ENCODE measurements at regions not wholly inside any gene's neighbourhood (a gene's known extent, or its start where the extent isn't known, plus 50 kb on each side); places are given as distances from the start of the nearest gene placed in this dataset.

DNA sequence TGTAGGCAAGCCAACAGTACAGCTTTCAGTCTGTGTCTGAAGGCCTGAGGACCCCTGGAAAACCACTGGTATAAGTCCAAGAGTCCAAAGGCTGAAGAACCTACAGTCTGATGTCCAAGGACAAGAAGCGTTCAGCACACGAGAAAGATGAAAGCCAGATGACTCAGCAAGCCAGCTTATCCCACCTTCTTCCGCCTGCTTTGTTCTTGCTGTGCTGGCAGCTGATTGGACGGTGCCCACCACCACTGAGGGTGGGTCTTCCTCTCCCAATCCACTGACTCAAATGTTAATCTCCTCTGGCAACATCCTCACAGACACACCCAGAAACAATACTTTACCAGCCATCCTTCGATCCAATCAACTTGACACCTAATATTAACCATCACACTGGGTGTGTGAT, 59.0 kb upstream of the PDZRN3 start:
- H3K27me3 ChIP-seq (ENCODE audit: insufficient read depth, low read length): no peaks in the 10 kb centered on the region
- no peak overlapping the region for H3K4me2 ChIP-seq (ENCODE audit: insufficient read depth, low read length)
- no peaks in the 10 kb centered on the region for H3K36me3 ChIP-seq (ENCODE audit: insufficient read depth, low read length)
- H3K27ac ChIP-seq (ENCODE audit: low read depth, low read length): no peak overlapping the region
- no peak overlapping the region for H2AFZ ChIP-seq (ENCODE audit: low read length)
- no peaks in the 10 kb centered on the region for H3K9me3 ChIP-seq (ENCODE audit: low read depth, low read length)
- H3K4me3 ChIP-seq (ENCODE audit: insufficient read depth, low read length): no peak overlapping the region
- TF ChIP-seq, protein P1, sequence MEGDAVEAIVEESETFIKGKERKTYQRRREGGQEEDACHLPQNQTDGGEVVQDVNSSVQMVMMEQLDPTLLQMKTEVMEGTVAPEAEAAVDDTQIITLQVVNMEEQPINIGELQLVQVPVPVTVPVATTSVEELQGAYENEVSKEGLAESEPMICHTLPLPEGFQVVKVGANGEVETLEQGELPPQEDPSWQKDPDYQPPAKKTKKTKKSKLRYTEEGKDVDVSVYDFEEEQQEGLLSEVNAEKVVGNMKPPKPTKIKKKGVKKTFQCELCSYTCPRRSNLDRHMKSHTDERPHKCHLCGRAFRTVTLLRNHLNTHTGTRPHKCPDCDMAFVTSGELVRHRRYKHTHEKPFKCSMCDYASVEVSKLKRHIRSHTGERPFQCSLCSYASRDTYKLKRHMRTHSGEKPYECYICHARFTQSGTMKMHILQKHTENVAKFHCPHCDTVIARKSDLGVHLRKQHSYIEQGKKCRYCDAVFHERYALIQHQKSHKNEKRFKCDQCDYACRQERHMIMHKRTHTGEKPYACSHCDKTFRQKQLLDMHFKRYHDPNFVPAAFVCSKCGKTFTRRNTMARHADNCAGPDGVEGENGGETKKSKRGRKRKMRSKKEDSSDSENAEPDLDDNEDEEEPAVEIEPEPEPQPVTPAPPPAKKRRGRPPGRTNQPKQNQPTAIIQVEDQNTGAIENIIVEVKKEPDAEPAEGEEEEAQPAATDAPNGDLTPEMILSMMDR (IDR thresholded peaks at IDR 0.05; ENCODE audit: extremely low read depth, low read depth, low read length): no peak
- H3K4me1 ChIP-seq (ENCODE audit: insufficient read depth, low read length): peaks cover 11% of the 10 kb centered on the region
- DNase-seq (ENCODE audit: insufficient read length, low spot score, missing footprints): no peak
- H3K79me2 ChIP-seq (ENCODE audit: insufficient read depth, low read length): no peaks in the 10 kb centered on the region
- no peaks in the 10 kb centered on the region for H4K20me1 ChIP-seq (ENCODE audit: insufficient read depth, low read length)

DNA sequence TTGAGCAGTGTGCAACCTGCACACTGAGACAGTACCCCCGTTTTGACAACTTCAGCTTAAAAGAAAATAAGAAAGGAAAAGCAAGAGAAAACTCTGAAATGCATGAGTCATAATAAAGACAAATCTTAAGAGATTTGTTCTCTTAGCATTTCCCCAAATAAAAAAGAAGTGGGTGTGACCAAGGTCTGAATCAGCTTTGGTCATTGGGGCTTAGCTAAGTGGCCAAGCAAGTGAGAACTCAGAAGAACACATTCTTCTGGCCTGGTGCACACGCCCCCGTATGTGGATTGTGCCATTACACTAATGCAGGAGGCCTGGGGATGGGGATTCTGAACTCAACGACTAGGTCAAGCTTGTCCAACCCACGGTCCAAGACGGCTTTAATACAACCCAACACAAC, 56.9 kb upstream of the PDZRN3 start:
- Histone ChIP-seq H3K4me1 (ENCODE audit: insufficient read depth, low read length) (peaks cover 11% of the 10 kb centered on the region), H4K20me1 (ENCODE audit: insufficient read depth, low read length) (no peaks in the 10 kb centered on the region), H3K4me3 (ENCODE audit: insufficient read depth, low read length) (no peak overlapping the region), H2AFZ (ENCODE audit: low read length) (peak overlapping the region; percentile 63), H3K4me2 (ENCODE audit: insufficient read depth, low read length) (peak overlapping the region; percentile 64), H3K27me3 (ENCODE audit: insufficient read depth, low read length) (no peaks in the 10 kb centered on the region), H3K27ac (ENCODE audit: low read depth, low read length) (peak overlapping the region; percentile 33), H3K9me3 (ENCODE audit: low read depth, low read length) (no peaks in the 10 kb centered on the region), H3K79me2 (ENCODE audit: insufficient read depth, low read length) (no peaks in the 10 kb centered on the region), H3K36me3 (ENCODE audit: insufficient read depth, low read length) (no peaks in the 10 kb centered on the region)
- TF ChIP-seq, protein P1 (IDR thresholded peaks at IDR 0.05; ENCODE audit: extremely low read depth, low read depth, low read length): no peak
- peak; percentile 66 for DNase-seq (ENCODE audit: insufficient read length, low spot score, missing footprints)

DNA sequence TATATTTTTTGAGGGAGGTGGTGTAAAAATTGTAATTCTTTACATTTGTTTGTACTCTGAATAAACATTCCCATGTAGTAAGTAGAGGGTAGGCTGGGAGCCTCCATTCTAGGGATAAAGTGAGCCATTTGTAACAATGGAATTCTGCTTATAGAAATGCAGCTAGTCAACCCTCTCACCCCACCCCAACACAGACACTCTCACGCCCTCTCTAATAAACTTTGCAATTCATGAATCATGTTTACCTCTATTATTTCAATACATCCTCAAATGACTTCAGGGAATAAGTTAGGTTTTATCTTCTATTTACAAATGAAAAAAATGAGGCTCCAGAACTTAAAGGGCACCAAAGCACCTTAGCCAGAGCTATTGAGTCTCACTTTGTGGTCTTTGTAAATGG, 56.5 kb upstream of the PDZRN3 start:
- Histone ChIP-seq H3K4me3 (ENCODE audit: insufficient read depth, low read length) (no peak overlapping the region), H3K36me3 (ENCODE audit: insufficient read depth, low read length) (no peaks in the 10 kb centered on the region), H3K79me2 (ENCODE audit: insufficient read depth, low read length) (no peaks in the 10 kb centered on the region), H2AFZ (ENCODE audit: low read length) (peak overlapping the region; percentile 63), H3K4me1 (ENCODE audit: insufficient read depth, low read length) (peaks cover 11% of the 10 kb centered on the region), H3K4me2 (ENCODE audit: insufficient read depth, low read length) (peak overlapping the region; percentile 64), H3K27ac (ENCODE audit: low read depth, low read length) (peak overlapping the region; percentile 33), H3K27me3 (ENCODE audit: insufficient read depth, low read length) (no peaks in the 10 kb centered on the region), H3K9me3 (ENCODE audit: low read depth, low read length) (no peaks in the 10 kb centered on the region), H4K20me1 (ENCODE audit: insufficient read depth, low read length) (no peaks in the 10 kb centered on the region)
- TF ChIP-seq, protein P1 (IDR thresholded peaks at IDR 0.05; ENCODE audit: extremely low read depth, low read depth, low read length): no peak
- DNase-seq (ENCODE audit: insufficient read length, low spot score, missing footprints): no peak

DNA sequence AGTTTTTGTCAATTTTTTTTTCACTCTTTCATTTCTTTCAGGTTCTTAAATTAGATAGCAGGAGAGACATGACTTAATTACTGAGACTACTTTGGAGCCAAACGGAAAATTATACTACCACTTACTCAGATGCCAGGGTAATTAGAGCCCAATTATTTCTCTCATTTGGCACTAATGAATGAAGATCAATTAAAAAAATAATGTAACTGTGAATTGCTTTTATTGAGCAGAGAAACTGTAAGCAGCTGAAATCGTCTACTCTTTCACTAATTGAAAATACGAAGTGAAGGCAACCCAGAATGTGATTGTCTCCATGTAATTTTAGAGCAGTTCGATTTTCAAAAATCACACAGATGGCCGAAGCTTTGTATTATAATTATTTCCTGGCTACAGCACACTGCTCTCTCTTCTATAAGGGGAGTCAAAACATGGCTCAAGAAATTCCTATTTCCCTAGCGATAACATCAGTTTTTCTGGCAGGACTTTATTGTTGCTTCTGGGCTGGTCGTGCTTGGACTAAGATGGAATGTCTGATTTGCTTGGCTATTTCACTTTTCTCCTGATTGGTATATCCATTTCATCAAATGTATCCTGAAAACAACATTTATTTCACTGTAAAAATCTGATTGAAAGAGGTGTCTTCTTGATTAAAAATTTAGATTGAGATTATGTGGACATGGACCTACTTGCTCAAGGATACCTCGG, 55.8 kb upstream of the PDZRN3 start:
- H3K27ac ChIP-seq (ENCODE audit: low read depth, low read length): no peak overlapping the region
- TF ChIP-seq, protein P1 (IDR thresholded peaks at IDR 0.05; ENCODE audit: extremely low read depth, low read depth, low read length): no peak
- no peaks in the 10 kb centered on the region for H3K36me3 ChIP-seq (ENCODE audit: insufficient read depth, low read length)
- no peak overlapping the region for H2AFZ ChIP-seq (ENCODE audit: low read length)
- no peaks in the 10 kb centered on the region for H3K79me2 ChIP-seq (ENCODE audit: insufficient read depth, low read length)
- H3K4me1 ChIP-seq (ENCODE audit: insufficient read depth, low read length): peaks cover 11% of the 10 kb centered on the region
- H3K9me3 ChIP-seq (ENCODE audit: low read depth, low read length): no peaks in the 10 kb centered on the region
- no peaks in the 10 kb centered on the region for H4K20me1 ChIP-seq (ENCODE audit: insufficient read depth, low read length)
- H3K27me3 ChIP-seq (ENCODE audit: insufficient read depth, low read length): no peaks in the 10 kb centered on the region
- no peak overlapping the region for H3K4me2 ChIP-seq (ENCODE audit: insufficient read depth, low read length)
- no peak overlapping the region for H3K4me3 ChIP-seq (ENCODE audit: insufficient read depth, low read length)
- DNase-seq (ENCODE audit: insufficient read length, low spot score, missing footprints): no peak

Measured in osteoblast (primary cell).